HG02884 (cell line): ENCODE measurements at regions not wholly inside any gene's neighbourhood (a gene's known extent, or its start where the extent isn't known, plus 50 kb on each side); places are given as distances from the start of the nearest gene placed in this dataset.

Experiments used
- ATAC-seq: cut with Tn5 transposase; IDR thresholded peaks from one replicate; pipeline ENCODE4 v1.9.1; 2021; ENCODE audit warnings: mild to moderate bottlenecking, moderate library complexity; ENCODE audit not compliant: unreplicated experiment

- no peak for ATAC-seq
Observed at GRCh38 chr6:139510040-139510790, 135.8 kb upstream of the CITED2 start.

GRCh38 chr6:139509167-139509566, 134.7 kb upstream of the CITED2 start:
- ATAC-seq: no peak

DNA sequence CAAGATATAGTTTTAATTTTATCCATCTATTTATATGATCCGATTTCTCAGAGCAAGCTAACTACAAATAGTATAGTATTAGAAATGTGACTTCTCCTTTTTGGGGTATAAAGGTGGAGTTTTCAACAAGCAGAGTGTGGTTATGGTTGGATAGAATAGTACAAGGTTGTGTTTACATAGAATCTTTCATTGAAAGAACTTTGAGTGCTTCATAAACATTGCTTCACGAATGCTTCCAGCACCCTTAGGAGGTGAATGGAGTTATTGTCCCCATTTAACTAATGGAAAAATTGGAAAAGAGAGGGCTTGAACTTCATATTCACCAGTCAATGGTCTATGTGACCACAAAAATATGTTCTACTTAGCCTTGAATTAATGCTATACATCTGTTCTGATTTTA, 134.1 kb upstream of the CITED2 start:
- ATAC-seq: no peak

- no peak for ATAC-seq
Observed at GRCh38 chr6:139508023-139508422, 133.6 kb upstream of the CITED2 start.

- ATAC-seq: no peak
Observed at GRCh38 chr6:139500977-139501376, 126.5 kb upstream of the CITED2 start.

DNA sequence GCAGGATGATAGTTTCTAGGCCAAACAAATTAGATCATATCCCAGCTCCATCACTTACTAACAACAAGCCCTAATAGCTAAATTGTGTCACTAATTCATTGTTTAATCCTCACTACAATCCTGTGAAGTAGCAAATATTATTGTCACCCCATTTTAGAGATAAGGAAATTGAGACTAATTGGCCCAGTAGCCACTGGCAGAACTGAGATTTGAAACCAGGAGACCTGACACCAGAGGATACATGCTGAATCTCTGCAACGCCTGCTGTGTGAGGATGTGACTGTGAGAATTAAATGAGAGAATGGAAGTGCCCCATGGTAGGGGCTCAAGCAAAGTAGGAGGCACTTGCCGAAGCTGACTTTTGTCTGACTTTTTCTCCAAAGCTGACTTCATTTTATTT, 124.3 kb upstream of the CITED2 start:
- no peak for ATAC-seq

DNA sequence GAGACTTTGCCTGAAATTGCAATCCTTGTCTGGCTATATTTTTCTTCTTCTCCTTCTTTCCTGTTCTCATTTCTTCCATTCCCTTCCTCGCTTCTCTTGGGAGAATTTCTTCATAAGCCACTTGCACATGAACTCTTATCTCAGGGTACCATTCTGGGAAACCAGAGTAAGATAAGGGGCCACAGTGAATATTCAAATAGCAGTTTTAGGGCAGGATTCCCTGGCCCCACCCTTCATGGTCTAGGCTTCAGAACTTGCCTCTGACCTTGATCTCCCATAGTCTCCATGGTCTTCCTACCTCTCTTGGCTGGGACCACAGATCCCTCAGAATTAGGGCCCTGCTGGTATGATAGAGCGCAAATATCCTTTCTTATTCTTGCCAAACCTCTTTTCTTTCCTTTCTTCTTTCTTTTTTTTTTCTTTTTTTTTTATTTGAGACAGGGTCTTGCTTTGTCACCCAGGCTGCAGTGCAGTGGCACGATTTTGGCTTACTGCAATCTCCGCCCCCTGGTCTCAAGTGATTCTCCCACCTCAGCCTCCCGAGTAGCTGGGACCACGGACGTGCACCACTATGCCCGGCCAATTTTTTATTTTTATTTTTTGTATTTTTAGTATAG, 123.0 kb upstream of the CITED2 start:
- no peak for ATAC-seq

DNA sequence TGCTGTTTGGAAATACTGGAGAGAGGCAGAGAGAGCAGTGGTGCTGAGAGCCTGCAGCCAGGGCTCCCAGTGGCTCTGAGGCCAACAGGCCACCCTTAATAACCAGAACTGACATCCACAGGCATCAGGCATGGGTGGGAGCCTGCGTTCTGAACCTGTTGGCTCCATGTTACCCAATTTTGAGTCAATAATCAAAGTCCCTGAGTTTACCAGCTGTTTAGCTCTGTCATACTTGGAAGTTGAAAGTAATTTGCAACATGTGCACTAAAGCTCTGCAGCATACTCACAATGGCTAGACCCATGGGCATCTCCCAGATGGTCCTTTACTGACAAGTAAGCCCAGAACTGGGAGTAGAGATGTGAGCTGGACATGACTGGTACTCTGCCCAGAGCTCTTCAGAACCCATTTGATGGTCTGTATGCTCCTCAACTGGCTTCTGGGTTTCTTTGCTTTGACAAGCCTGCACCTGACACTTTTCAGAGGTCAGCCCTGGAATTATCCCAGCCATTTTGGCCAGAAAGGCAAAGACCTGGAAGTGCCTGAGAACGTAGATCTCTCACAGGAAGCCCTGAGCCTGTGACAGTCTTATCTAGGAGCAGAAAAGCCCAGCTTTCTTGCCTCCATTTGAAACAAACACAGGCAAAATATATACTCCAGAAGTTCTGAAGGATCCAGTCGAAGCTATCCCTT, 122.4 kb upstream of the CITED2 start:
- ATAC-seq: no peak

DNA sequence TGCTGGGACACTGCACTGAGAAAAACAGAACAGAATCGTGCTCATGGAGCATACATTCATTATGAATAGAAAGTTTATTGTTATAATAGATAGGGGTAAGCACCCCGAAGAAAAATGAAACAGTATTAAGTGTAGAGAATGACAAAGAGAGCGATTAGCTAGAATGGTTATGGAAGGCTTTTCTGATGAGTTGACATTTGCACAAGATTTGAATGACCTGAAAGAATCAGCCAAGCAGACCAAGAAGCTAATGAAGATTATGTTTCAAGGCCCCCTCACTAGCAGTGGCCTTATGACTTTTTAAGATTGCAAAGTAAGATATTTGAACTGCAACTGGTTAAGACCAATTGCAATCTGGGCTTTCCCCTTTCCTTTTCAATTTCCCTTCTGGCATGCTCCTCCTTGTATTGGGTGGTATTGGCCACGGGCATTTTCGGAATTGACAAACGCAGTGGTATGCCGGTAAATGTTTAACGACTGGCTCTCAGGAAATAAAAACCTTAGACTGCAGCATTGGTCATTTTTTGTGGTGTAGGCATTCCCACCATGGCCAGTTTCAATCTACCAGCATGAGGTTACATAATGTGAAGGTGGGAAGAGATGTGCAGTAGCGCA, 120.0 kb upstream of the CITED2 start:
- no peak for ATAC-seq

- no peak for ATAC-seq
Observed at GRCh38 chr6:139490482-139490881, 116.0 kb upstream of the CITED2 start.

GRCh38 chr6:139486476-139486799, 112.0 kb upstream of the CITED2 start:
- ATAC-seq: no peak

DNA sequence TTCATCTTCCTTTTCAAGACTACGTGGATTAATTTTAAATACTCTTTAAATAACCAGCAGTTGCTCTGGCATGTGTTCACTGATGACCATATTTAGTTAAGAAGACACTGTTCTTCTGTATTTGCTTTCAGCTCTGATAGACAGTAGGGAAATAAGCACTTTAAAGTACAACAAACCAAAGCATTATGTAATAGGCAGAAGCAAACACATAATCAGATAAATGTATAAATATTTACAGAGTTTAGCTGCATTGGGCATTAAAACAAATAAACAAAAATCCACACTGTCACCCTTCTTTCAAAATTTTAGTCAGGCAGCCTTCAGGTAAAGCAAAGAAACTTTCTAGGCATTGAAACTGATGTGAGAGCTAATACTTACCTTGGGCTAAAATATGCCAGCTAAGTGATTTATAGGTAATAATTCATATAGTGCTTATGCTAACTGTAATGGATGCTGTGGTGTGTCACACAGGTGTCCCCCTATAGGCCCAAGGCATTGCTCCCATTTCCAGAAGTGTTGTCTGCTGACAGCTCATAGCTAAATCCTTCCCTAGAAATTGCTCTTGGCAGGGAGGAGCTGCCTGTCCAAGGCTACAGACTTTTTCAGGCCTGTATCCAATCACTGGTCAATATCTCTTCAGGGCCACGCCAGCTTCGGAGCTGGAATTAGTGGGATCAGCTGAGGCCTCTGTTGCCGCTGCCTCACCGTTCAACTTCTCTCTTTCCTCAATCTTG, 111.5 kb upstream of the CITED2 start:
- ATAC-seq: no peak

DNA sequence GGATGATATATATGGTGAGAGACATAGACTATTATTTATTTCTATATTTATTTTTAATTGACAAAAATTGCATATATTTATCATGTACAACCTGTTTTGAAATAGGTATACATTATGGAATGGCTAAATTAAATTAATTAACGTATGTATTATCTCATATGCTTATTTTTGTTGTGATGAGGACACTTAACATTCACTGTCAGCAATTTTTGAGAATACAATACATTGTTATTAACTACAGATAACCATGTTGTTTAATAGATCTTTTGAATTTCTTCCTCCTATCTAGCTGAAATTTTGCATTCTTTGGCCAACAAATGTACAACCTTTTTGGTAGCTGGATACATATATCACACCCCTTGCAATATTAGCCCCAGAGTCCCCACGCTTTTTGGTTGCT, 110.7 kb upstream of the CITED2 start:
- no peak for ATAC-seq

DNA sequence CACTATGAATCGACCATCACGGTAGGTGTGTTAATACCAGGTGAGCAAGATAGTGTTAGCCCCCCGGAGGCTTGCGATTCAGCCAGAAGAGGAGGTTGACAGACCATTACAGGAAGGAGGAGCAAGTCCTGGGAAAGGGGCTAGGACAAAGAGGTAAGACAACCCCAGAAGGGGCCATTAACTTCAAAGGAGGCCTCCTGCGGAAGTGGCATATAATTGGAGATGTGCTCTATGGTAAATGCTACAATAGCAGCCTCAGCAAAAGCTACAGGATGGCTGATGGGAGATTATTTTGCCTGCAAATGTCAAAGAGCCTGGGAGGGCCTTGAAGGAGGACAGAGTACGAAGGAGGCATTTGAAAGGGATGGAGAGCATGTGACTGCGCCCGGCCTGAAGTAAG, 108.6 kb upstream of the CITED2 start:
- no peak for ATAC-seq

DNA sequence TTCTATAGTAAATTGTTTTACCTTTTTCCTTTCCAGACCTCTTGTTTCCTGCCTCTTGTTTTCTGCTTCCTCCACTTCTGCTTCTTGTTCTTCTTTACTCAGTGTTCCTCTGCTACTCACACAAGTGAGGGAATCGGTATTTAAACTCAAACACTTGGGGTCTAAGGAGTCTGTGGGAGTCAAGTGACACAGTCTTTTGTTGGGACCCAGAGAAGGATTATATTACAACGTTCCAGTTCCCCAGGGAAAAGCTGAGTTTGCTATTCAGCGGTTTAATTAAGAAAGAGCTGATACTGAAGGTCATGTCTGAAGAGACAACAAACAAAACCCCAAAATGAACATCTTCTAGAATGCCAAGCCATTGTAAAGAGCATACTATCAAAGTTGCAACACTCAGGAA, 107.8 kb upstream of the CITED2 start:
- ATAC-seq: no peak

DNA sequence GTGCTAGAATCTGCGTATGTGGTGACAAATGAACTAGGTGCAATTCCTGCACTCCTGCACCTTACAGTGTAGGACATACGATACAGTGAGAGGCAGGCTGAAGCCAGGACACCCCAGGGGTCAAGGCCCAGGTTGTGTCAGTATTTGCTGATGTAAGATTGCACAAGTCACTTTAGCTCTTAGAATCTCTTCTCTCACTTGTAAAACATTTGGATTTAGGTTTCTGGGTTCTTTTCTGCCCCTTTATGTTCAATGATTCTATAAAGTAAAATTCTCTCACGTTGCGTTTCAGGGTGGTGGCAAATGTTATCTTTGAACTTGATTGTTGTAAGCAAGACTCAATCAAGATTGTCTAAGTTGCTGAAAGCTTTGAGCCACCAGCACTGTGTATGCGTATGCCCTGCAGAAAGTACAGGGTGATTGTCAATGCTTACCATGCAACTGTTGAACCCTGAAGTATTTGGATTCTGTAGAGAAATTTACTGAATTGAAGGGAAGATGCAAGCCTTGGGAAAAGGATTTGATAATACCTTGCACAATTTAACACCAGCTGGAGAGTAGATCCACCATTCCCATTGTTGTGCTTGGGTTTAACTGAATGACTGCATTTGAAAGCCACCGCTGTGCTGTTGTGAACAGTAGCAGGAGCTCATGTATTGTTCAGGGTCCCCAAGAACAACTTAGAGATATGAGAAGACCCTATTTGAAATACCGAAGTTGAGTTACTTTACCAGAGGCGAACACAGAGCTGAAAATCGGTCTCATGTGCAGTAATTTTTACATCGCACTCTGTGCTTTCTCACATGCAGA, 106.1 kb upstream of the CITED2 start:
- no peak for ATAC-seq

DNA sequence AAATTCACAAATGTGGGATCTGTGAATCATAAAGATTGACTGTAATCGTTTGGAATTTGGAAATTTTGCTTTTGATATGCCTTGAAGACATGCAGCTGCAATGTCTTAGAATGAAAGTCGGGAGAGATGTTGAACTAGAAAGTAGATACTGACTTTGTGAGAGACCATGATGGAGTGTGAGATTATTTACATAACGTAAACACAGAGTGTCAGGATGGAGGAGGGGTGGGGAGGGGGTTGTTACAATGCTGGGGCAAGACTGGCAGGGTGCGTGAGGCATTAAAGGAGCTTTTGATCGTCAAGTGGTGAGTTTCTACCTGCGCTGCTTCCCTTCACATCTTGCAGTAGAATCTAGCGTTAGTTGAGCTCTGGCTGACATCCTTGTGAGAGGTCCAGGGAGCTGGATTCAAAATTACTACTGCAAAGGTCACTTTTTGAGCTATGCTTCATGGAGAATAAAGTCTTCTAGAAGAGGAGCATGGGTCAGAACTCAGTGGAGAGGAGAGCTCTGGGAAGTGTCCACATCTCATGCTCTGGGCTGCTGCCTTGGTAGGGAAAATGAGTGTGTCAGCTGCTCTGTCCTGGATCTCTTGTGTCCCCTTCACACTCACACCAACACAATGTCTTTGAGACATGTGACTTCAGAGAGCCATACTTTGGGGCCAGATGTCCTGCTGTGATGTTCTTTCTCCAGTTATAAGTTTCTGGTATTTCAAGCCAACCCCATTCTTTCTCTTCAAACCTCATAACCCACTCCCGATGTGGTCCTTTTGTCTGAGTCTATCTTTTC, 105.2 kb upstream of the CITED2 start:
- ATAC-seq: no peak

- no peak for ATAC-seq
Observed at GRCh38 chr6:139475646-139476045, 101.2 kb upstream of the CITED2 start.

- ATAC-seq: no peak
Observed at GRCh38 chr6:139475241-139475640, 100.8 kb upstream of the CITED2 start.
